SKM-1 (cell line): ENCODE measurements at regions not wholly inside any gene's neighbourhood (a gene's known extent, or its start where the extent isn't known, plus 50 kb on each side); places are given as distances from the start of the nearest gene placed in this dataset.

Experiments used
- DNase-seq: peaks from one replicate; lab custom pipeline; 2025; ENCODE audit not compliant: unreplicated experiment; lab: John Stamatoyannopoulos, UW

DNA sequence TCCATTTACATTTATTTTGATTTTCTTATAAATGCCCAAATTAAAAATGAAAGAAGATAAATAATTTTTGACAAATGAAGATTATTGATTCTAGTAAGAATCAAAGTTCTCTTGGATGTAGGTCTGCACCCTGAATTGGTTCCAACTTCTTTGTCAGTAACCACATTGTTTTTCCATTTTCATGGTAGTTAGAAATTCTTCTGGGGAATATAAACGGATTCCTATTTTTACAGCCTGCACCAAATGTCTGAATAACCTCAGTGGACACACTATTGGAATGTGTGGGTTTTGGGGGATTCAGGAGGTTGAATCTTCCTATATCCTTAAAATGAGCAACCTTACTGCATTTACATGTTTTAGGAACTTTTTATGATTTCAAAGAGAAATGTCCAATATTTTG, 1085.3 kb upstream of the MAP3K7 start:
- no peak for DNase-seq

DNA sequence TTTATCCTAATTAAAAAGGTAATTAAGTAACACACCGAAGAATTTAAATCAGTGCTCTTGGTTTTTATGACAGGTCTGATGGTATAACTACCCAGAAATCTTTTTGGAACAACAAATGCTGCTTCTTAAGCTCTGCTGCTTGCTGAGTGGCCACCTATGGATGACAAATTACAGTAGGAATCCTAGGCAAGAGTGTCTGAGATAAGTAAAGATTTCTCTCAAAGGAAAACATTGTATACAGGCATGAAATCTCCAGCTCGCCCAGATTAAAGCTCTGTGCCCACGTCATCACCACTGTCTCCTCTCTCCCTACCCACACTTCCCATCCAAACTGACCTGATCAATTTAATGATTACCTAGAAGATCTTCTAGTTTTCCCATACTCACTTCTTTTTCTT, 1083.0 kb upstream of the MAP3K7 start:
- no peak for DNase-seq

DNA sequence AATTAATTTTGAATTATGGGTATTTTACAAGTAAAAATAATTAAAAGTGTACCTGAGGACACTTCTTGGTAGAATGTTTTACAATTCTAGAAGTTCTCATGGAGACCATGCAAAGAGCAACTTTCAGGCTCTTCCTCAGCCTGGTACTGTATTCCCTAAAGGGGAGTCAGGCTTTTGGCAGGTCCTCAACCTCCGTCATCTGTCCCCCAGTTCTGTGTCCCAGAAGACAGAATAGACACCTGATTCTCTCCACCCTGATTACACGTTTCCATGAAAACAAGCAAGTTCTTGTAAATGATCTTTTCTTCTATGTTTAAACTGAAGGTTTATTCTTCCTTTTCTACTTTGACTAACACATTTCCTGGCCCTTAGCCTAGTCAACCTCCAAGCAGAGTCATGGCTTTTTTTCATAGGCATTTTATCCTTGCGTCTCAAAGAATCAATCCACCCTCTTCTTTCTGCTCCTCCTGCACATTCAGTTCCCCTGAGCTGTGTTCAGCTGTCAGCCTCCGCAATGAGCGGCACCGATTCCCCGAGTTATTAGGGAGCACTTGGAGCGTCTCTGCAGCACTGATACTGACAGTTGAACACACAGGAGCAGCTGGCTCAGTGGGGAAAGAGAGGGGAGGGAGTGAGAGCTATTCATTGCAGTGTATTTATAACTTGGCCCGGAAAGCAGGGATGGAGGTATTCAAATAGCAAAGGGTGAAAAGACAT, 1082.4 kb upstream of the MAP3K7 start:
- no peak for DNase-seq

DNA sequence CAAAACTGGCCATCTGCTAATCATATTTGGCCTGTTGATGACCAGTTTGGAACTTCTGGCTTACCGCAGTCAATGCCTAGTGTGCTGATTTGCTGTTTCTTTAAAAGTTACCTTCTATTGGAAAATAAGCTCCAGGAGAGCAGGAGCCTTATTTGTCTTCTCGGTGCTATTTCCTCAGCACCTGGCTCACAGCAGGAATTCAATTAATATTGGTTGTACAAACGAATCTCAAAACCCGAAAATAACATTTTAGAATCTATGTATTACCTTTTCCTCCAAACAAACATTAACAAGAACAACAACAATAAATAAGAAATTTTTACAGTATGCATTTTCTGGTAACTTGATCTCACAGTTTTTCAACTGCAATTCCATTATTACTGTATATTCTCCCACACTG, 1080.7 kb upstream of the MAP3K7 start:
- no peak for DNase-seq

DNA sequence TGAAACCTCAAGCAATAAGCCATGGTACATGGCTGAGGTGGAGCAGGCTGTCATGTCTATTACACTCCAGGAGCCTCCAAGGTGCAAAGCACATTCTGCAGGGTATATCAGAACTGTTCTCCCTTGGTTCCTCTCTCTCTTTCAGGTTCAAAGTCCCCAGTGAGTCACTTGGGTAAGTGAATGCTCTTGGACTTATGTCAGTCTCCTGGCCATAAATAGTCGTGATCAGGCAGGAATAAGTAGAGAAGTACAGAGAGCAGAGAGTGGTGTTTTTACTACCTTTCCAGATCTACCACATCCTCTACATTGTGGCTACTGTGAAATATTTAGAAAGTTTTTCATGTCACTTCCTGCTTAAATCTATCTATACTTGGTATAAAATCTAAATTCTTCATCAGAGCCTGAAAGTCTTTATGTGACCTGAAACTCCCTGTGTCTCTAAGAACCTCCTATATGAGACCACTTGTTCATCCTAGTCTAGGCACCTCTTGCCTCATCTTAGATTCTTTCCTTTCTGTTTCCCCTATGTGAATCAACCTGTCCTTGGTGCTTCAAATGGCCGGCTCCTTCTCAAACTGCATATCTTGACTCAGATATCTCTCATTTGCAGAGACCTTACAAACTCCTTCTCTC, 1077.6 kb upstream of the MAP3K7 start:
- DNase-seq, result no peak

DNA sequence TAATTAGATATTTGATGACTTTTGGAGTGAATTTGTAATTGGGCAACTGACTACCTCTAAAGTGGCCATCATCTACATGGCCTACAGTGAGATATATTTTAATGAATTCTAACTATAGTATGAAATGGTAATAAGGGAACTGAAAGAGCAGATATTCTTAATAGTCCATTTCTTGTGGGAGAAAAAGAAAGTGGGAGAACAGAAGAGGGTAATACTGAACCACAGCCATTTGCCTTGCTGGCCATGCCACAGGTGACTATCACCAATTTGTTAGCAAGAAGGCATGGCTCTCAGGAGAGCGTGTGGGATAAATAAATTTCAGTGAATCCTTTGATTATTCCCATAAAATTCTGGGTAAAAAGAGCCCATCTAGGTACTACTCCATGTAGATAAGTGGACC, 1074.0 kb upstream of the MAP3K7 start:
- no peak for DNase-seq

DNA sequence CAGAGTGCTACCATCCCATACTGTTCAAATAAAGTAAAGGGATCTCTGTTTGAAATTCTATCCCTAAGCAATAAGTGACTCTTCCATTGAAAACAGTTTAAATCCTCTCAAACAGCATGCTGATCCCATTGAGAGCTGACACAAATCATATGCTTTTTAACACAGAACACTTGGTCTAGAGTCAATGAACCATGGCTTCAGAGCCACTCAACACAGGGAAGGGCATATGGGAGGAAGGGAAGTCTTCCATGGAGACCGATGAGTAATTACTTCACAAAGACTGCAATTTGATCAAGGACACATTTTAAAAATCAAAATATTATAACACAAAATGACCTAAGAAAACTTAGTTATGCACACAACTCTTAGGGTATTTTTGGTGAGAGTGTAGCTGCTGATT, 1073.0 kb upstream of the MAP3K7 start:
- DNase-seq, result no peak

DNA sequence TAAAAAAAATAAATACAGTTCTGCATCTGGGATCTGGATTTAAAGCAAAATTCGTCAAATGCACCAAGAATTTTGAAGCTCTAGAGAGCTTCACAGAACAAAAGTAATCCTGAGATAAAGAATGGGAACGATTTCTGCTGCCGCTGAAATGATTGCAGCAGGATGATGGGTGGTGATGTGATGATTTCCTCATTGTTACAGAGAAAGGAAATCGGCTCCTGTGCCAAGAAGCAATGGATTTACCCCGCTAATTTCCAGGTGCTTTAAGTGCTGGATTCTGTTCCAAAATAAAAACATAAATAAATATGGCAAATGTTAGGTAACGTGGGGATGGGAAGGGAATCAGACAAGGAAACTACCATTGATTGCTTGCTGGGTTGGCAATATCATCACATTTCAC, 1067.9 kb upstream of the MAP3K7 start:
- DNase-seq, result no peak

DNA sequence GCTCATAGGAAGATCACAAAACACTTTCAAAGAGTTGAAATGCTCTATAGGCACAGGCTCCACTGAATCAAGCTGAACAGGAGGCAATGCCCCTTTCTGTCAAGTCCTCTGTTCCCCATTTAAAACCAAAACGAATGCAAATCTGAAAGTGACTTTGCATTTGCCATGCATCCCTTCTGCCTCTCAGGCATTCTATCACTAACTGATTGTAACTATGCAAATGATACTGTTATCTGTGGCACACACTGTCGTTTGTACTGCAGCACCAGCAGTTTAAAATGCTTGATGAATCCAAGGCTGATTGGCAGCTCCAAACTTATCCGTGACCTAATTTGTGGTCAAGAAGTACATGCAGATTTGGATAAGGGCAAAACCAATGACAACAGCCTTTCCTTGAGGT, 1067.5 kb upstream of the MAP3K7 start:
- DNase-seq, result no peak

DNA sequence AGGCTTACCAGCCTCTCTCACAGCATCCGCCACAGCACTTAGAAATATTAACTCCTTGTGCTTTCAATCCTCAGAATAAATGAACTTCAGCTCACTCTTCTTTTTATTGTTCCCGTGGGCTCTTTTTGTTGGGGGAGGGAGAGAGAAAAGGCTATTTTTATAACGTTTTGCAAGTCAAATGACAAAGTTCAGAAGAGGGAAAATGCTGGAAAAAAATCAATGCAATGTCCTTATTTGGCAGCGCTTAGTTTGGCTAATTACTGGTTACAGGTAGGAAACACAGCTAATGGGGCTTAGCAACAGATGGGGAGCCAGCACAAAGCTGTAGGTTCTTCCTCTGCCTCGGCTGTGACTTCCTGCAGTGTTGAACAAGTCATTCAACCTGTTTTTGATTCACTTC, 1067.0 kb upstream of the MAP3K7 start:
- no peak for DNase-seq

DNA sequence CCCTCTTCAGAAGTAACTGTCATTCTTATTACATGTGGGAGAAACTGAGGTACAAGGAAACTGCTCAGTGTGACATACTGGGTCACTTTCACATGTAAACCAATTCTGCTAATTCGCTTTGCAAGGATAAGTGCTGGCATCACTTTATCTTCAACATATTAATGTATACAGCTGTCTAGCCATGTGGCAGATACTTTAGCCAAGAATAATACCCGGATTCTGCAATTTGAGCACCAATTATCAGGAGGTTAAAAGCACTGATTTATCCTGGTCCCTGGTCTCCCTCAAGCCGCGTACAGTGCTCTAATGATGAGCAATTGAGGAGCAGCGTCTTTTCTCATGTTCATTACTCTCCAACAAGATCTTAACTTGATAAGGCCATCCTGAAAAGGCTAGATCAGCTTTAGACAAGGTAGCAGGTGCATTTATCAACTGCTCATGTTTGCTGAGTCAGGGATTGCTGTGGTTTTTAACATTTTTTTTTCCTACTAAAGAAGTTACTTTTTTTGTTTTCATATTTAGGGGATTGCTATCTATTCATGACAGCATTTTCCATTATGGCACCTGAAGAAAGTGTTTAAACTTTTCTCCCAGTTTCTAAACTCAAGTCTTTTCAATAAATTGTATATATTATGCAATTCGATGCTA, 1066.3 kb upstream of the MAP3K7 start:
- DNase-seq, result no peak

DNA sequence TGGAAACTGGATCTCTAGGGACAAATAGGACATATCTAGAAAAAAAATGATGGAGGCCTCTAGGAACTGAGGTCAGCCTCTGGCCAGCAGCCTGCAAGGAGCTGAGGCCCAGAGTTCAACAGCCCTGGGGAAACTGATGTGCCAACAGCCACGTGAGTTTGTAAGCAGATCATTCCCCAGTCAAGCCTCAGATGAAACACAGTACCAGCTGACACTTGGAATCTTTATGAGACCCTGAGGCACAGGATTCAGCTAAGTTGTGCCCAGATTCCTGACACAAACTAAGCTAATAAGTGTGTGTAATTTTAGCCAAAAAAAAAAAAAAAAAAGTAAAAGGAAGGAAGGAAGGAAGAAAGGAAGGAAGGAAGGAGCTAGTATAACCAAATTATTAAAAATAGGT, 1059.8 kb upstream of the MAP3K7 start:
- DNase-seq, result no peak

DNA sequence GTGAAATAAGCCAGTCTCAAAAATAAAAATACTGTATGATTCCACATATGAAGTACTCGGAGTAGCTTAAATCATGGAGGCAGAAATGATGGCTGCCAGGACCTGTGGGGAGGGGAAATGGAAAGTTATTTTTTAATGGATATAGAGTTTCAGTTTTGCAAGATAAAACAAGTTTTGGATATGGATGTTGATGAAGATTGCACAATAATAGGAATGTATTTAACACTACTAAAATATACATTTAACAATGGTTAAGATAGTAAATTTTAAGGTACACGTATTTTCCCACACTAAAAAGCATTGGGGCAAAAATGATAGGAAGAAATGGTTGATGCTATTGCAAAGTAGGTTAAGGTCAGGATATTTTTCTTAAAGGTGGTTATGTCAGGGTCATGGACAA, 1058.9 kb upstream of the MAP3K7 start:
- DNase-seq, result no peak

DNA sequence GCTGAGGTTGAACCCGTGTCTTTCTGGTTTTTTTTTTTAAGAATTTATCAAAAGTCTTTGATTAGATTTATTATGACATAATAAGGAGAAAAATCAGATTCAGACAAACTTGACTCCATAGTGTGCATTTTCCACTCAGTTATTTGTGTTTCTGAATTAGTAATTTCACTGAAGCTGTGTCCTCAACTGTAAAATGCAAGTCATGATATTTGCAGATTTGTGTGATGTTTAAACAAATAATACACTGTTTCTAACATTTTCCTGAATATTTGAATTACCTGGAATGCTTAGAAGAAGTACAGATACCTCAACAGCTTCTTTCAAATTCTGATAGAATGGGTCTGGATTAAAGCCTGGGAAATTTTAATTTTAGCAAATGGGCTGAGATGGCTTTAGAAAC, 1050.3 kb upstream of the MAP3K7 start:
- no peak for DNase-seq

DNA sequence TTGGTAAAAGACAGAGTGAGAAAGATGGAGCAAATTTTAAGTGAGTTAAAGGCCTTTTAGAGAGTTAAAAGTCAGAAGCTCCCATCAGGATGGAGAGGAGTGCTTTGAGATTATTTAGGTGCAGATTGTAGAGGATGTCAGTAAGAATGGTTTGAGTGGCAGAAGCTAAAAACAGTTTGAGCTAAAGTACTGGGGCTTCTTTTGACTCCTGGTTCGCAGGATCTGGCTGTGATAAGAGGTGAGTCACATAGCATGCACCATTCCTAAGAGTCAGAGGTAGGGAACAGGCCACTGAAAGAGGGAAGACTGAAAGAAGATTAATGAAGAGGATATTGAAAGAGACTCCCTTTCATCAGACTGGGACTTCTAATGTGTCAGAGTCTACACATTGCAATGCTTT, 1047.9 kb upstream of the MAP3K7 start:
- no peak for DNase-seq

DNA sequence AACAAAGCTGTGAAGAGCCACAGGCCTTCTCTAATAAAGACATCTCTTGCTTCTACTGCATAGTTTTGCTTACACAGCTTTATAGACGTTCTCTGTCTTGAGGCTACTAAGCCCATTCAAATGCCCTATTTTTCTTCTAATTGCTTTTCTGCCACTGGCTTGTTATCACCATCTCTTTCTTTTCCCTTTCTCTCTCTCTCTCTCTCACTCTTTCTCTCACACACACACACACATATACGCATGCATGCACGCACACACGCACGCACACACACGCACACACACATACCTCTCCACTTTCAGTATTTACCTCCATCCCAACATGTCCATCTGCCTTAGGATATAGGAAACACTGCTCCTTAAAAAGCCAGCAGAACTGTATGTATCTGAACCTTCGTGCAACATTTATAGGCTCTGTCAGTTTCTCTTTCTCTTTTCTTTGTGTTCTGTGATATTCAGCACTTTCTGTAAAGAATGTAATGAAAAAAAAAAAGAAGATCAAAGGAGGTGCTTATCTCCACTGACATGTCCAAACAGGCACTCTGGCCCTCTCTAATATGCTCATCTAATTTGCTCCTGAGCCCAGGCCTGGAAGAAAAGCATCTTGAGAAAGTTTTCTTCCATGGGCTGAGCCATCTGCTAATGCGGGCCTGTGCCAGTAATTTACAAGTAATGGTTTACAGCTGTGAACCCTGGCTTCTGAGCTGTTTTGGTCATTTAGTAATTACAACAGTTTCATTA, 1046.7 kb upstream of the MAP3K7 start:
- DNase-seq, result no peak

DNA sequence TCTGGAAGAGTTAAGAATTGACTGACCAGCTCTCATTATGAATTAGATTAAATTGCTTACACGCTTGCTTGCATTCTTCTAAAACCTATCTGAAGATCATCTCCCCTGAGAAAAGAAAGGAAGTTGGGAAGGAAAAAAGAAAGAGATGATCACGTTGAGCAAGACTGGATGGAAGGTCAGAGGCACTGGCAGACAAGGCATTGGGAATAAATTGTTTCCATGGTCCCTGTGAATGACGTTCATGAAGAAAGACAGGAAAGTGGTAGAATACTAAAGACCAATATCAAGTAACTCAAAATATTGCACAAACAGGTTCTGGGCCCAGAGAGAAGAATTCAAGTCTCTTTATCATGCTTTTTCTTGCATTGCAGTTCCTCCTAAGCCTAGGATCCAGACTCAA, 1045.4 kb upstream of the MAP3K7 start:
- no peak for DNase-seq

DNA sequence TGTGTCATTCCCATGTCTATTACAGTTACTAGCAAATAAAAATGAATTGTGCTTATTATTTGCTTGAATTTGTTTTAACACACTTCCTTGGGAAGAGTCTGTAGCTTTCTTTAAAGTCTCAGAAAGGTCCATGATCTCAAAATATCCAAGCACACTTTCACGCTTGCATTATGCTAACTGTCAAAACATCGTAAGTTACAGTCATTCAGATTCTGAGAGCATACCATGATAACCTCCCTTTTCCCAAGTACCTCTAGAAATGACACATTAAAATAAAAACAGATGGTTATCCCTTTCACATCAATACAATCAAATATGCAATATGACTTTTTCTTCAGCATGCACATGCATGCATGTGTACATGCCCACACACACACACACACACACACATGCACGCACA, 1044.4 kb upstream of the MAP3K7 start:
- DNase-seq, result no peak

DNA sequence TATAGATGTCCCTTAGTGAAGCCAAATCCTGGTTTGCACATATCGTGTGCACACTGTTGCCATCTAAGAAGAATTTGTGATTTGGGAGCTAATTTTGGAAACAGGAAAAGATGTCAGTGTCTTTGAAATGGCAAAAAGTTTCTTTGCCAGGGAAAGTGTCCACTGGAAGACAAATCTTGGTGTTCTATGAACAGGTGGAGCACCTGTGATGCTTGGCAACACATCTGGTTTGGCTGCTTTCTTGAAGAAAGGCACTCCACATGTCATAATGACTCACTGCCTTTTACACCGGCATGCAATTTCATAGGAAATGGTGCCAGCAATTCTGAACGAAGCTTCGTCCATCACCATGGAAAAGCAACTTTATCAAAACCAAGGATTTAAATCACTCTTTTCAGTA, 1040.0 kb upstream of the MAP3K7 start:
- no peak for DNase-seq

DNA sequence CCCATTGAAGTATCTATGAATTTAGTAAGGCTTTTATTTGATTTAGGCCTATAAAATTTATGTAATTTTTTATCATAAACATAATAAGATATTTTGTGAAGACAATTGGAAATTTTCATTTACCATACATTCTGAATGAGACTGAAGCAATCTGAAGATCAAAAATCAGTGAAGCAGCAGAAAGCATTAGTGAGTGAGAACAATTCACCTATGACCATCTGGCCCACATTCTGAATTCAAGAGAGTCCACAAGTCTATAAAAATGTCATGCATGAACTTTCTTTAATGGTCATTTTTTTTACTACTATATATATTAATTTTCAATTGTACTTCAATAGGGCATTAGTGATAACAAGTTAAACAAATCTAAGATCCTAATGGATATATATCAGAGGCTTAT, 1026.6 kb upstream of the MAP3K7 start:
- DNase-seq, result no peak

DNA sequence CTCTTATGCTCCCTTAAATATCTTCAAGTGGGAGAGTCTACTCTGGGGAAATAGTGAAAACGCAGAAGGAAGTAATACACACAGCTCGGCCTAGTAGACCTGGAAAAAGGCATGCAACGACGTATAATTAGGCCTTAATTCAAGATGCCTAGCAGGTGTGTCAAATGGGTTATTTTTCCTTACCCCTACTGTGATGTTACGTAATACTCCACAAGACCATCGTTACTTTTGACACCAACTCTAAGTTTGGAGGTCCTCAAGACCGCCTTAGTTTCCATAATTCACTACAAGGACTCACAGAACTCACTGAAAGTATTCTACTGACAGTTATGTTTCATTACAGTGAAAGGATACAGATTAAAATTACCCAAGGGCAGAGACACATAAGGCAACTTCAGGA, 1024.3 kb upstream of the MAP3K7 start:
- DNase-seq, result no peak

DNA sequence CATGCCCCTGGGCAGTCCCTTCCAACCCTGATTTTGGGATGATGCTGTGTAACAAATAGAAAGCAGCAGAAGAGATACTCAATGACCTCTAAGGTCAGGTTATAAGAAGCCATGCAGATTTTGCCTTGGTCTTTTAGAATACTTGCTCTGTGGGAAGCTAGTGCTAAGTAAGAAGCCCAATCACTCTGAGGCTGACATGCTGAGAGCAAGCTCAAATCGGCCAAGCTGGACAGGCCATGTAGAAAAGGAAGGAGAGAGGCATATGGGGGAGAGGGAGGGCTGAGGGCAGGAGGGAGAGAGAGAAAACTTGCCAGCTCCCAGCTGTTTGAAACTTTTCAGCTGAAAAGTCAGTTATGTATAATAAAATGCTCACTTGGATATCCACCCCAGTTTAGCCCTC, 1021.6 kb upstream of the MAP3K7 start:
- DNase-seq, result no peak
